ENCODE measurements at regions not wholly inside any gene's neighbourhood (a gene's known extent, or its start where the extent isn't known, plus 50 kb on each side); places are given as distances from the start of the nearest gene placed in this dataset.
"Not testable (repeated sequence)": the region's sequence is repeated elsewhere in the genome, so short reads cannot be mapped to it uniquely, and the experiment has no call there.

- no peaks in the 10 kb centered on the region for H3K9me3 ChIP-seq (ENCODE audit: control insufficient read depth, low read length, poor library complexity, severe bottlenecking)
- Mint-ChIP-seq H3K4me3 (no peak overlapping the region), H3K4me1 (peaks cover 39% of the 10 kb centered on the region), H3K36me3 (ENCODE audit: low read depth) (peaks cover 3% of the 10 kb centered on the region), H3K27ac (no peak overlapping the region), H3K27me3 (no peaks in the 10 kb centered on the region)
- no peak for ATAC-seq
- no peak for DNase-seq
These were observed 96.2 kb upstream of the SVIL start for GRCh38 chr10:29730969-29731368.

- H3K4me3 Mint-ChIP-seq, result no peak overlapping the region
- H3K9me3 ChIP-seq (ENCODE audit: control insufficient read depth, low read length, poor library complexity, severe bottlenecking), result no peaks in the 10 kb centered on the region
- peaks cover 3% of the 10 kb centered on the region for H3K36me3 Mint-ChIP-seq (ENCODE audit: low read depth)
- H3K27me3 Mint-ChIP-seq, result no peaks in the 10 kb centered on the region
- no peak overlapping the region for H3K27ac Mint-ChIP-seq
- peaks cover 40% of the 10 kb centered on the region for H3K4me1 Mint-ChIP-seq
- DNase-seq, result no peak
- no peak for ATAC-seq
These were observed 95.7 kb upstream of the SVIL start for GRCh38 chr10:29730458-29730857.

GRCh38 chr10:29728541-29729049 is 93.8 kb upstream of the SVIL start:
- Mint-ChIP-seq H3K36me3 (ENCODE audit: low read depth) (peaks cover 3% of the 10 kb centered on the region), H3K27me3 (no peaks in the 10 kb centered on the region), H3K4me3 (peak overlapping the region; percentile 19), H3K4me1 (peaks cover 44% of the 10 kb centered on the region), H3K27ac (no peak overlapping the region)
- no peak for DNase-seq
- no peaks in the 10 kb centered on the region for H3K9me3 ChIP-seq (ENCODE audit: control insufficient read depth, low read length, poor library complexity, severe bottlenecking)
- no peak for ATAC-seq

GRCh38 chr10:29725927-29726326 is 91.2 kb upstream of the SVIL start:
- not testable (repeated sequence) for H3K4me3 Mint-ChIP-seq; H3K36me3 Mint-ChIP-seq (ENCODE audit: low read depth); DNase-seq; H3K27me3 Mint-ChIP-seq; H3K27ac Mint-ChIP-seq; H3K9me3 ChIP-seq (ENCODE audit: control insufficient read depth, low read length, poor library complexity, severe bottlenecking); ATAC-seq
- peaks cover 36% of the 10 kb centered on the region for H3K4me1 Mint-ChIP-seq

- H3K27ac Mint-ChIP-seq, result no peak overlapping the region
- ATAC-seq, result no peak
- no peaks in the 10 kb centered on the region for H3K27me3 Mint-ChIP-seq
- no peaks in the 10 kb centered on the region for H3K9me3 ChIP-seq (ENCODE audit: control insufficient read depth, low read length, poor library complexity, severe bottlenecking)
- no peak for DNase-seq
- peaks cover 6% of the 10 kb centered on the region for H3K36me3 Mint-ChIP-seq (ENCODE audit: low read depth)
- peak overlapping the region; percentile 41 for H3K4me3 Mint-ChIP-seq
- peaks cover 35% of the 10 kb centered on the region for H3K4me1 Mint-ChIP-seq
These were observed 90.5 kb upstream of the SVIL start for GRCh38 chr10:29725133-29725720.

- H3K4me3 Mint-ChIP-seq, result no peak overlapping the region
- no peak for ATAC-seq
- peaks cover 27% of the 10 kb centered on the region for H3K4me1 Mint-ChIP-seq
- peaks cover 5% of the 10 kb centered on the region for H3K36me3 Mint-ChIP-seq (ENCODE audit: low read depth)
- no peaks in the 10 kb centered on the region for H3K27me3 Mint-ChIP-seq
- peak overlapping the region; percentile 37 for H3K27ac Mint-ChIP-seq
- H3K9me3 ChIP-seq (ENCODE audit: control insufficient read depth, low read length, poor library complexity, severe bottlenecking), result no peaks in the 10 kb centered on the region
- no peak for DNase-seq
These were observed 89.0 kb upstream of the SVIL start for GRCh38 chr10:29723726-29724125.

GRCh38 chr10:29722777-29723176 is 88.0 kb upstream of the SVIL start:
- Mint-ChIP-seq H3K27me3 (no peaks in the 10 kb centered on the region), H3K27ac (no peak overlapping the region), H3K4me1 (peaks cover 19% of the 10 kb centered on the region), H3K4me3 (no peak overlapping the region), H3K36me3 (ENCODE audit: low read depth) (peaks cover 5% of the 10 kb centered on the region)
- ATAC-seq (no peak), DNase-seq (no peak)
- H3K9me3 ChIP-seq (ENCODE audit: control insufficient read depth, low read length, poor library complexity, severe bottlenecking), result no peaks in the 10 kb centered on the region

GRCh38 chr10:29720149-29720548 is 85.4 kb upstream of the SVIL start:
- no peaks in the 10 kb centered on the region for H3K27me3 Mint-ChIP-seq
- no peak for ATAC-seq
- H3K4me3 Mint-ChIP-seq, result no peak overlapping the region
- no peaks in the 10 kb centered on the region for H3K9me3 ChIP-seq (ENCODE audit: control insufficient read depth, low read length, poor library complexity, severe bottlenecking)
- H3K27ac Mint-ChIP-seq, result no peak overlapping the region
- peaks cover 14% of the 10 kb centered on the region for H3K4me1 Mint-ChIP-seq
- H3K36me3 Mint-ChIP-seq (ENCODE audit: low read depth), result peaks cover 5% of the 10 kb centered on the region
- no peak for DNase-seq

GRCh38 chr10:29719281-29719675 is 84.5 kb upstream of the SVIL start:
- Mint-ChIP-seq H3K4me1 (peaks cover 10% of the 10 kb centered on the region), H3K4me3 (no peak overlapping the region), H3K27ac (no peak overlapping the region), H3K36me3 (ENCODE audit: low read depth) (peaks cover 5% of the 10 kb centered on the region), H3K27me3 (no peaks in the 10 kb centered on the region)
- no peak for DNase-seq
- H3K9me3 ChIP-seq (ENCODE audit: control insufficient read depth, low read length, poor library complexity, severe bottlenecking), result no peaks in the 10 kb centered on the region
- no peak for ATAC-seq

GRCh38 chr10:29715296-29715695 is 80.5 kb upstream of the SVIL start:
- ATAC-seq (no peak), DNase-seq (no peak)
- no peaks in the 10 kb centered on the region for H3K27me3 Mint-ChIP-seq
- no peaks in the 10 kb centered on the region for H3K9me3 ChIP-seq (ENCODE audit: control insufficient read depth, low read length, poor library complexity, severe bottlenecking)
- no peak overlapping the region for H3K4me3 Mint-ChIP-seq
- peaks cover 2% of the 10 kb centered on the region for H3K36me3 Mint-ChIP-seq (ENCODE audit: low read depth)
- peaks cover 9% of the 10 kb centered on the region for H3K4me1 Mint-ChIP-seq
- H3K27ac Mint-ChIP-seq, result no peak overlapping the region

- DNase-seq, result no peak
- peaks cover 13% of the 10 kb centered on the region for H3K4me1 Mint-ChIP-seq
- H3K4me3 Mint-ChIP-seq, result no peak overlapping the region
- H3K27ac Mint-ChIP-seq, result no peak overlapping the region
- H3K36me3 Mint-ChIP-seq (ENCODE audit: low read depth), result peaks cover 2% of the 10 kb centered on the region
- no peaks in the 10 kb centered on the region for H3K9me3 ChIP-seq (ENCODE audit: control insufficient read depth, low read length, poor library complexity, severe bottlenecking)
- no peak for ATAC-seq
- H3K27me3 Mint-ChIP-seq, result no peaks in the 10 kb centered on the region
These were observed 79.5 kb upstream of the SVIL start for GRCh38 chr10:29714096-29714874.

GRCh38 chr10:29713450-29713849 is 78.7 kb upstream of the SVIL start:
- DNase-seq (no peak), ATAC-seq (no peak)
- Mint-ChIP-seq H3K36me3 (ENCODE audit: low read depth) (peaks cover 2% of the 10 kb centered on the region), H3K27ac (no peak overlapping the region), H3K4me3 (no peak overlapping the region), H3K27me3 (no peaks in the 10 kb centered on the region), H3K4me1 (peaks cover 17% of the 10 kb centered on the region)
- no peaks in the 10 kb centered on the region for H3K9me3 ChIP-seq (ENCODE audit: control insufficient read depth, low read length, poor library complexity, severe bottlenecking)

GRCh38 chr10:29712108-29712507 is 77.3 kb upstream of the SVIL start:
- ATAC-seq, result no peak
- H3K27me3 Mint-ChIP-seq, result no peaks in the 10 kb centered on the region
- peak overlapping the region; percentile 62 for H3K27ac Mint-ChIP-seq
- no peak for DNase-seq
- H3K36me3 Mint-ChIP-seq (ENCODE audit: low read depth), result peaks cover 4% of the 10 kb centered on the region
- no peak overlapping the region for H3K4me3 Mint-ChIP-seq
- H3K4me1 Mint-ChIP-seq, result peaks cover 20% of the 10 kb centered on the region
- H3K9me3 ChIP-seq (ENCODE audit: control insufficient read depth, low read length, poor library complexity, severe bottlenecking), result no peaks in the 10 kb centered on the region

GRCh38 chr10:29710128-29710527 is 75.4 kb upstream of the SVIL start:
- Mint-ChIP-seq H3K4me3 (no peak overlapping the region), H3K36me3 (ENCODE audit: low read depth) (peaks cover 4% of the 10 kb centered on the region), H3K4me1 (peaks cover 19% of the 10 kb centered on the region), H3K27ac (no peak overlapping the region), H3K27me3 (no peaks in the 10 kb centered on the region)
- H3K9me3 ChIP-seq (ENCODE audit: control insufficient read depth, low read length, poor library complexity, severe bottlenecking), result no peaks in the 10 kb centered on the region
- ATAC-seq (no peak), DNase-seq (no peak)

Data from T-helper 17 cell (primary cell).